ENCODE measurements at regions not wholly inside any gene's neighbourhood (a gene's known extent, or its start where the extent isn't known, plus 50 kb on each side); places are given as distances from the start of the nearest gene placed in this dataset.

DNA sequence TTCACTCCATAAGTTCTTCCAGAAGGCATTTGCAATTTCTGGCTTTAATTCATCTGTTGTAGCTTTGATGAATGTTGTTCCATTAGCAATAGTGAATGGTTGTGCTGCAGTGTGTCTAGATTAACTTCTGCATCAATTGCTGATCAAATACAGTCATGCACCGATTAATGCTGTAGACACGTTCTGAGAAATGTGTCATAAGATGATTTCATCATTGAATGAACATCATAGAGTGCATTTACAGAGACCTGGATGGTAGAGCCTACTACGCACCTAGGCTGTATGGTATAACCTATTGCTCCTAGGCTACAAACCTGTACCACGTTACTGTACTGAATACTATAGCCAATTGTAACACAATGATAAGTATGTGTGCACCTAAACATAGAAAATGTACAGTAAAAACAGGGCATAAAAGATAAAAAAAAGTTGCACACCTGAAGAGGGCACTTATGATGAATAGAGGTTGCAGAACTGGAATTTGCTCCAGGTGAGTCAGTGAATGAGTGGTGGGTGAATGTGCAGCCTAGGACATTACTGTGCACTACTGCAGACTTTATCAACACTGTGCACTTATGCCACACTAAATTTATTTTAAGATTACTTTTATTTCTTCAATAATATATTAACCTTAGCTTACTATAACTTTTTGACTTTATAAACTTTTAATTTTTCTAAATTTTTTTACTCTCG is 170.7 kb downstream of the HERPUD2 start:
- Histone ChIP-seq H3K4me3 (no peak overlapping the region), H3K4me1 (replicated peaks) (no peaks in the 10 kb centered on the region), H3K27me3 (replicated peaks) (no peaks in the 10 kb centered on the region), H3K27ac (no peak overlapping the region), H3K9me3 (replicated peaks) (no peaks in the 10 kb centered on the region), H3K36me3 (no peaks in the 10 kb centered on the region)
- no peak for DNase-seq (ENCODE audit: low read depth in 1 of 2, low spot score in 2 of 2)

DNA sequence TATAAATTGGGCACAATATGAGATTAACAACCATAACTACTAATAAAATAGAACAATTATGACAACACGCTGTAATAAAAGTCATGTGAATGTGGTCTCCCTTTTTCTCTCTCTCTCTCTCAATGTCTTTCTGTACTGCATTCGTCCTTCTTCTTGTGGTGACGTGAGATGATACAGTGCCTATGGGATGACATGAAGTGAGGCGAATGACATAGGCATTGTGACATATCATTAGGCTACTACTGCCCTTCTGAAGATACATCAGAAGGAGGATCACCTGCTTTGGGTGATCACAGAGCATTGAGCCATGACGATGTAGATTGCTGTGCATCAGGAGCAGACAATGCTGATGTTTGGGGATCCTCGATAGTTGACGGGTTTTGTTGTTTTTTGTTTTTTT is 171.6 kb downstream of the HERPUD2 start:
- DNase-seq (ENCODE audit: low read depth in 1 of 2, low spot score in 2 of 2) = no peak
- H3K4me3 ChIP-seq = no peak overlapping the region
- no peaks in the 10 kb centered on the region for H3K4me1 ChIP-seq (replicated peaks)
- no peak overlapping the region for H3K27ac ChIP-seq
- no peaks in the 10 kb centered on the region for H3K36me3 ChIP-seq
- H3K9me3 ChIP-seq (replicated peaks) = no peaks in the 10 kb centered on the region
- H3K27me3 ChIP-seq (replicated peaks) = no peaks in the 10 kb centered on the region

DNA sequence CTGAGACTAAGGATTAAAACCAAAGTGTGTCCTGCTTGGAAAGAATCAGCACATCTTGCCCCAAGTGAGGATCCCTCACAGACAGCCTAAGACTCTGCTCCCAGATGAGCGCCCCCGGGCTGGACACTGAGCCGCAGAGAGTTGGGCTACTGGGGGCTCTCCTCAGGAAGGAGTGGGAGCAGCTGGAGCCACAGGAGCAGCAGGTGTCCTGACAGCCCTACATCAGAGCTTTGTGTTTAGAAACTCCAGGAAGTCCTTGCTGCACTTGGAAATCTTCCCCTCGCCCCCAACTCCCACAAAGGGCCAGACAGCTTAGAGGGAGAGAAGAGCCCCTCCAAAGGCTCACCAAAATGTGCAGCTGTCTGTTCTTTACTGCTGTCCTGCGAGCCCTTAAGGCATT is 172.2 kb downstream of the HERPUD2 start:
- Histone ChIP-seq H3K27me3 (replicated peaks) (no peaks in the 10 kb centered on the region; the same call in 1 of the 2 replicates), H3K36me3 (no peaks in the 10 kb centered on the region), H3K9me3 (replicated peaks) (no peaks in the 10 kb centered on the region), H3K4me1 (replicated peaks) (no peaks in the 10 kb centered on the region), H3K4me3 (no peak overlapping the region), H3K27ac (no peak overlapping the region)
- no peak for DNase-seq (ENCODE audit: low read depth in 1 of 2, low spot score in 2 of 2)

DNA sequence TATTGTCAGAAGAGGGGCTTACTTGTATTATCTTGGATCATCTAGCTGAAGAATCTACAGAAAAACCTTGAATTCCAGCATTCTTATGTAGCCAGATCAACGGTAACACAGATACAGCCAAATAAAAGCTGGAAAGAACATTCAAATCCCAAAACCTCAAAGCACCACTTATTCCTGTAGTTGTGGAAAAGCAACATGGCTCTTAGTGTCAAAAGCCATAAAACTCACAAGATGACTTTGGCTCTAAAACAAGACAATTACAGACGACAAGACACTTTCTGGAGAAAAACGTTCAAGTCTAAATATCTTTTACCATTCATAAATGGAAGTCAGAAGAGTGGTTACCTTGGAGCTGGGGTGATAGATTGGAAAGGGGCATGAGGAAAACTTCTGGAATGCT is 173.0 kb downstream of the HERPUD2 start:
- Histone ChIP-seq H3K4me1 (replicated peaks) (no peaks in the 10 kb centered on the region), H3K9me3 (replicated peaks) (no peaks in the 10 kb centered on the region), H3K4me3 (no peak overlapping the region), H3K27ac (no peak overlapping the region), H3K27me3 (replicated peaks) (no peaks in the 10 kb centered on the region; the same call in 1 of the 2 replicates), H3K36me3 (no peaks in the 10 kb centered on the region)
- DNase-seq (ENCODE audit: low read depth in 1 of 2, low spot score in 2 of 2) = no peak

GRCh38 chr7:35520810-35521625 is 173.9 kb downstream of the HERPUD2 start:
- Histone ChIP-seq H3K4me3 (no peak overlapping the region), H3K27ac (no peak overlapping the region), H3K36me3 (no peaks in the 10 kb centered on the region), H3K4me1 (replicated peaks) (no peaks in the 10 kb centered on the region), H3K9me3 (replicated peaks) (no peaks in the 10 kb centered on the region), H3K27me3 (replicated peaks) (no peaks in the 10 kb centered on the region; the same call in 1 of the 2 replicates)
- DNase-seq (ENCODE audit: low read depth in 1 of 2, low spot score in 2 of 2) = no peak

GRCh38 chr7:35519971-35520809 is 174.7 kb downstream of the HERPUD2 start:
- Histone ChIP-seq H3K27me3 (replicated peaks) (no peaks in the 10 kb centered on the region; the same call in 1 of the 2 replicates), H3K36me3 (no peaks in the 10 kb centered on the region), H3K9me3 (replicated peaks) (no peaks in the 10 kb centered on the region), H3K27ac (no peak overlapping the region), H3K4me1 (replicated peaks) (no peaks in the 10 kb centered on the region), H3K4me3 (no peak overlapping the region)
- DNase-seq (ENCODE audit: low read depth in 1 of 2, low spot score in 2 of 2) = peak; percentile 50 to 61

- no peaks in the 10 kb centered on the region for H3K36me3 ChIP-seq
- DNase-seq (ENCODE audit: low read depth in 1 of 2, low spot score in 2 of 2) = no peak
- no peaks in the 10 kb centered on the region for H3K9me3 ChIP-seq (replicated peaks)
- H3K4me3 ChIP-seq = no peak overlapping the region
- no peaks in the 10 kb centered on the region; the same call in 1 of the 2 replicates for H3K27me3 ChIP-seq (replicated peaks)
- H3K4me1 ChIP-seq (replicated peaks) = no peaks in the 10 kb centered on the region
- no peak overlapping the region for H3K27ac ChIP-seq
Measured at GRCh38 chr7:35518767-35519166, 176.2 kb downstream of the HERPUD2 start.

- H3K27me3 ChIP-seq (replicated peaks) = no peaks in the 10 kb centered on the region; the same call in 1 of the 2 replicates
- H3K27ac ChIP-seq = no peak overlapping the region
- DNase-seq (ENCODE audit: low read depth in 1 of 2, low spot score in 2 of 2) = no peak
- no peaks in the 10 kb centered on the region for H3K9me3 ChIP-seq (replicated peaks)
- H3K4me3 ChIP-seq = no peak overlapping the region
- no peaks in the 10 kb centered on the region for H3K36me3 ChIP-seq
- H3K4me1 ChIP-seq (replicated peaks) = no peaks in the 10 kb centered on the region
Measured at GRCh38 chr7:35516498-35516897, 178.4 kb downstream of the HERPUD2 start.

- Histone ChIP-seq H3K36me3 (no peaks in the 10 kb centered on the region), H3K4me3 (no peak overlapping the region), H3K27ac (no peak overlapping the region), H3K9me3 (replicated peaks) (no peaks in the 10 kb centered on the region), H3K27me3 (replicated peaks) (no peaks in the 10 kb centered on the region; the same call in 1 of the 2 replicates), H3K4me1 (replicated peaks) (no peaks in the 10 kb centered on the region)
- no peak for DNase-seq (ENCODE audit: low read depth in 1 of 2, low spot score in 2 of 2)
Measured at GRCh38 chr7:35513828-35514227, 181.1 kb downstream of the HERPUD2 start.

DNA sequence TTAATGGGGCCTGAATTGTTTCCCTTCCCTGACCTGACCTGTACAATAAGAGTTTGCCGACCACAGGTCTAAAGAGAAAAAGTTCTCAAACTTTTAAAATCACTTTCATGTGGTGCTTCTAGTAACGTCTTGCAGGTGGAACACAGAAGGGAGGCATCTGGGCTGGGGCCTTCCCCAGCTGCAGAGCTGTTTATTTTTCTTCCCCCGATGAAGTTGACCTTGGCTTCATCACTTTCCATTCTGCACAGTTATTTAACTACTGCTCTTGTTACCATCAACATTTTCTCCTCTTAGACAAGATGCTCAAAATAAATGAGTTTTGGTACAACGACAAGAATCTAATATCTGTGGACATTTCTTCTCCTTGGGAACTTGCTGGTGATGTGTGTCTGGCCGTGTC is 181.7 kb downstream of the HERPUD2 start:
- Histone ChIP-seq H3K36me3 (no peaks in the 10 kb centered on the region), H3K27me3 (replicated peaks) (no peaks in the 10 kb centered on the region; the same call in 1 of the 2 replicates), H3K27ac (no peak overlapping the region), H3K9me3 (replicated peaks) (no peaks in the 10 kb centered on the region), H3K4me1 (replicated peaks) (no peaks in the 10 kb centered on the region), H3K4me3 (no peak overlapping the region)
- DNase-seq (ENCODE audit: low read depth in 1 of 2, low spot score in 2 of 2) = no peak

- H3K9me3 ChIP-seq (replicated peaks) = no peaks in the 10 kb centered on the region
- H3K4me3 ChIP-seq = no peak overlapping the region
- no peaks in the 10 kb centered on the region; the same call in 1 of the 2 replicates for H3K27me3 ChIP-seq (replicated peaks)
- H3K27ac ChIP-seq = no peak overlapping the region
- no peaks in the 10 kb centered on the region for H3K36me3 ChIP-seq
- H3K4me1 ChIP-seq (replicated peaks) = no peaks in the 10 kb centered on the region
- no peak for DNase-seq (ENCODE audit: low read depth in 1 of 2, low spot score in 2 of 2)
Measured at GRCh38 chr7:35512716-35513115, 182.2 kb downstream of the HERPUD2 start.

DNA sequence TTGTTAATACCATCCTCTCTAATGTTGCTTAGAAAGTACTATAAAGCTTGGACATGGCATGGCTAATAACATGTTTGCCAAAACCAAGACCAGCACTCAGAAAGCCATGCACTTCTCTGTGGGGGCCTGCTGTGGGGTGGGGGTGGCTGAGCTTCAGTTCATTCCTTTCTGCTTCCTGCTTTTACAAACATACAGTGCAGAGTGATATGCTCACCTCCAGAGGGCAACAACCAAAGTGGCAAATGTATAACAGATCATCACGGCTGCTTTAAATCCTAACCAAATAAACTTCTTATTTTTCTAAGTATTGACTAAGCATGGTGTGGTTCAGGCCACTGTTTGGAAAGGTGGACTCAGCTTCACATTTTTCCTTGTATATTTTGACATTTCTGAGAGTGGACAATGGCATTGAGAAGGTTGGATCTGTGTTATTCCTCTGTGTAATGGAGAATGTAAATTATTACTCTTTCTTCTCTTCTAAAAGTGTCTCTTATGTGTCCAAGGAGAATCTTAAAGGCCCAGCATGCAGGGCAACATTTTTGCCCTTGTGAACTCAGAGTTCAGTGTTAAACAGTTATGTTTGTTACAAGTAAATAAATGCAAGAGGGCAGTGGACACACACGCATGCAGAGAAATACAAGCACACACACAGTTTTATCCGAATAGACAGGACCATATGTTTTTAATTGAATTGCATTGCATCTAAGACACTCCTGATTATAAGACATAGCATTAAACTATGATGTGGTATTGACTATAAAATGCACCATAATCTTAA is 186.1 kb downstream of the HERPUD2 start:
- DNase-seq (ENCODE audit: low read depth in 1 of 2, low spot score in 2 of 2) = no peak
- Histone ChIP-seq H3K9me3 (replicated peaks) (no peaks in the 10 kb centered on the region), H3K27me3 (replicated peaks) (no peaks in the 10 kb centered on the region), H3K36me3 (no peaks in the 10 kb centered on the region), H3K27ac (no peak overlapping the region), H3K4me3 (no peak overlapping the region), H3K4me1 (replicated peaks) (no peaks in the 10 kb centered on the region)

- no peak for DNase-seq (ENCODE audit: low read depth in 1 of 2, low spot score in 2 of 2)
- Histone ChIP-seq H3K36me3 (no peaks in the 10 kb centered on the region), H3K4me1 (replicated peaks) (no peaks in the 10 kb centered on the region), H3K4me3 (no peak overlapping the region), H3K27me3 (replicated peaks) (no peaks in the 10 kb centered on the region), H3K27ac (no peak overlapping the region), H3K9me3 (replicated peaks) (no peaks in the 10 kb centered on the region)
Measured at GRCh38 chr7:35505066-35505465, 189.9 kb downstream of the HERPUD2 start.

Measured in SJSA1 (cell line).